ENCODE measurements at regions not wholly inside any gene's neighbourhood (a gene's known extent, or its start where the extent isn't known, plus 50 kb on each side); places are given as distances from the start of the nearest gene placed in this dataset.

DNA sequence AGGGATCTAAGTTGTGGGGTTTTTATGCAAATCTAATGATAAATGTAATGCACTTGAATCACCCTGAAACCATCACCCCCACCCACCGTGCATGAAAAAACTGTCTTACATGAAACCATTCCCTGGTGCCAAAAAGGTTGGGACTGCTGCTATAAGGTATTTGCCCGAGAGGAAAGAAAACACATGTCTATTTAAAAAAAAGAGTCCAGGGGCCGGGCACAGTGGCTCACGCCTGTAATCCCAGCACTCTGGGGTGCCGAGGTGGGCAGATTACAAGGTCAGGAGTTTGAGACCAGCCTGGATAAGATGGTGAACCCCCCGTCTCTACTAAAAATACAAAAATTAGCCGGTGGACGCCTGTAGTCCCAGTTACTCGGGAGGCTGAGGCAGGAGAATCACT lies 1372.8 kb upstream of the CDH2 start:
- TF ChIP-seq FOSL2 (CRISPR knock-in tag; IDR thresholded peaks at IDR 0.05) (no peak), CHCHD3 (CRISPR knock-in tag; IDR thresholded peaks at IDR 0.05) (no peak), CTCF (CRISPR knock-in tag; IDR thresholded peaks at IDR 0.05) (no peak), FOXM1 (CRISPR knock-in tag; IDR thresholded peaks at IDR 0.05) (no peak), ZNF124 (CRISPR knock-in tag; IDR thresholded peaks at IDR 0.05) (no peak), XRCC5 (optimal IDR thresholded peaks at IDR 0.05; ENCODE audit: low read length) (no peak)
- TF ChIP-seq, protein P1, sequence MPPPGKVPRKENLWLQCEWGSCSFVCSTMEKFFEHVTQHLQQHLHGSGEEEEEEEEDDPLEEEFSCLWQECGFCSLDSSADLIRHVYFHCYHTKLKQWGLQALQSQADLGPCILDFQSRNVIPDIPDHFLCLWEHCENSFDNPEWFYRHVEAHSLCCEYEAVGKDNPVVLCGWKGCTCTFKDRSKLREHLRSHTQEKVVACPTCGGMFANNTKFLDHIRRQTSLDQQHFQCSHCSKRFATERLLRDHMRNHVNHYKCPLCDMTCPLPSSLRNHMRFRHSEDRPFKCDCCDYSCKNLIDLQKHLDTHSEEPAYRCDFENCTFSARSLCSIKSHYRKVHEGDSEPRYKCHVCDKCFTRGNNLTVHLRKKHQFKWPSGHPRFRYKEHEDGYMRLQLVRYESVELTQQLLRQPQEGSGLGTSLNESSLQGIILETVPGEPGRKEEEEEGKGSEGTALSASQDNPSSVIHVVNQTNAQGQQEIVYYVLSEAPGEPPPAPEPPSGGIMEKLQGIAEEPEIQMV (CRISPR knock-in tag; IDR thresholded peaks at IDR 0.05; ENCODE audit: low read depth): no peak
